ENCODE measurements at regions not wholly inside any gene's neighbourhood (a gene's known extent, or its start where the extent isn't known, plus 50 kb on each side); places are given as distances from the start of the nearest gene placed in this dataset.

- TF ChIP-seq CTCF (IDR thresholded peaks at IDR 0.05) (no peak), POLR2A (IDR thresholded peaks at IDR 0.05) (no peak)
Measured at GRCh38 chr2:45218297-45218696, 209.0 kb upstream of the SIX2 start.

Data from breast epithelium (tissue), 3 donors.